ENCODE measurements at regions not wholly inside any gene's neighbourhood (a gene's known extent, or its start where the extent isn't known, plus 50 kb on each side); places are given as distances from the start of the nearest gene placed in this dataset.

DNA sequence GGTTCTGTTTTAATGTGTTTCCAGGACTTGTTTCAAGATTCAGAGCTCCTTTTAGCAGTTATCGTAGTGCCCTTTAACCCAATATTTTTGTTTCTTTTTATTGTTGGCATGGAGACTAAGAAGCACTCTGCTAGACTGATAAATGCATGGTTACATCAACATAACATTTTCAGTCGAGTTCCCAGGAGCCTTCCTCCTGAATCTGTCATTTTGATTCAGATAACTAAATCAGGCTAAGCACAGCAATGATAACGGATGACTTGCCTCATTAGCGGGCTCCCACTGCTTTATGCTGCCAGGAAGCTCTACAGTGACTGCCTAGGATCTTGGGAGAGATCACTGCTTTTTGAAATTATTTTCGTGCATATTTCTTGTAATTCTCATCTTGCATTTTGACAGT is 772.8 kb upstream of the GJE1 start:
- H3K36me3 Mint-ChIP-seq (ENCODE audit: low read depth): no peaks in the 10 kb centered on the region
- no peaks in the 10 kb centered on the region for H3K27me3 Mint-ChIP-seq (ENCODE audit: insufficient read depth)
- no peaks in the 10 kb centered on the region for H3K4me1 ChIP-seq (ENCODE audit: control insufficient read depth, insufficient read depth, low read length)
- WGBS, 2 experiments (ENCODE audit: insufficient coverage in 1 of 2, insufficient read length in 1 of 2): 80 to 87% methylated on average over 5 of the region's 5 CpGs
- no peaks in the 10 kb centered on the region for H3K36me3 ChIP-seq (ENCODE audit: control insufficient read depth, insufficient read depth, low read length)
- no peak overlapping the region for H3K4me3 ChIP-seq (ENCODE audit: low read length)
- no peak overlapping the region for H3K4me3 Mint-ChIP-seq
- peak overlapping the region; percentile 63 for H3K27ac ChIP-seq (ENCODE audit: low read depth, low read length)
- peaks cover 11% of the 10 kb centered on the region for H3K9me3 Mint-ChIP-seq
- no peaks in the 10 kb centered on the region for H3K9me3 ChIP-seq (ENCODE audit: control insufficient read depth, low read length)
- H3K9ac ChIP-seq (ENCODE audit: extremely low read depth, low read length, poor library complexity, severe bottlenecking): no peak overlapping the region
- H3K27ac Mint-ChIP-seq: no peak overlapping the region
- H3K4me1 Mint-ChIP-seq: no peaks in the 10 kb centered on the region
- no peak for DNase-seq
- TF ChIP-seq, protein P1, sequence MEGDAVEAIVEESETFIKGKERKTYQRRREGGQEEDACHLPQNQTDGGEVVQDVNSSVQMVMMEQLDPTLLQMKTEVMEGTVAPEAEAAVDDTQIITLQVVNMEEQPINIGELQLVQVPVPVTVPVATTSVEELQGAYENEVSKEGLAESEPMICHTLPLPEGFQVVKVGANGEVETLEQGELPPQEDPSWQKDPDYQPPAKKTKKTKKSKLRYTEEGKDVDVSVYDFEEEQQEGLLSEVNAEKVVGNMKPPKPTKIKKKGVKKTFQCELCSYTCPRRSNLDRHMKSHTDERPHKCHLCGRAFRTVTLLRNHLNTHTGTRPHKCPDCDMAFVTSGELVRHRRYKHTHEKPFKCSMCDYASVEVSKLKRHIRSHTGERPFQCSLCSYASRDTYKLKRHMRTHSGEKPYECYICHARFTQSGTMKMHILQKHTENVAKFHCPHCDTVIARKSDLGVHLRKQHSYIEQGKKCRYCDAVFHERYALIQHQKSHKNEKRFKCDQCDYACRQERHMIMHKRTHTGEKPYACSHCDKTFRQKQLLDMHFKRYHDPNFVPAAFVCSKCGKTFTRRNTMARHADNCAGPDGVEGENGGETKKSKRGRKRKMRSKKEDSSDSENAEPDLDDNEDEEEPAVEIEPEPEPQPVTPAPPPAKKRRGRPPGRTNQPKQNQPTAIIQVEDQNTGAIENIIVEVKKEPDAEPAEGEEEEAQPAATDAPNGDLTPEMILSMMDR (conservative IDR thresholded peaks at IDR 0.05): no peak
- H3K27me3 ChIP-seq (ENCODE audit: control insufficient read depth, insufficient read depth, low read length, poor library complexity, severe bottlenecking): no peaks in the 10 kb centered on the region

DNA sequence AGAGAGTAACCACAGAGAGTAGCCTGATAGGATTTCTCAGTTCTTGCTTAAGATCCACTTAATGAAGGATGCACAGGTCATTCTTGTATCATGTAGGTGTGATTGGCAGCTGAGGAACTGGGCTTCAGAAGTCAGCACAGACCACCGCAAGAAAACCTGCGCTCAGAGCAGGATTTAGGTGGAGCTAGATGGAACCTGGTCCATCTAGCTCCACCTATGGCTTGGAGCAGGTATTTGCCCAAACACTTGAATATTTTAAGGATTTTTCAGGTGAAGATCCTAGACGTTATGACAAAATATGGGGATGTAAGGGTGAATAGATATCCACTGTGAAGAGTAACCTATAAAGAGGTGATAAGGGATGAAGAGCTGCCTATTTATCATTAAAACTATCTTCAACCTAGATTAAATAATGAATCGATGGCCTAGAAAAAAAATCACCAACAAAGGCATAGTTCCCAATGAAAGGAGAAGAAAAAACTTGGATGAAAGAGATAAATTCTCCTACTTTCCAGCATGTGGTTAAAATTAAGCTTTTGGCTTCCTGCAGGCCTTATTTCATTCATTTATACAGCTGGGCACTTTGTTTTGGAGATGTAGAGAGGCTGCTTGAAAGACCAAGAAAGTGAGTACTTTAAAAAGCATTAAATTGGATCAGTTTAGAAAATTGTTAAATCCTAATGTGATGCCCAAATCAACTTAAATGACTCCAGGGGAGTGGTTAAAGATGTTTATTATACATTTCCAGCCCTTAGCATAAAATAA is 778.4 kb upstream of the GJE1 start:
- no peak overlapping the region for H3K27ac Mint-ChIP-seq
- no peak overlapping the region for H3K9ac ChIP-seq (ENCODE audit: extremely low read depth, low read length, poor library complexity, severe bottlenecking)
- H3K36me3 Mint-ChIP-seq (ENCODE audit: low read depth): no peaks in the 10 kb centered on the region
- H3K27ac ChIP-seq (ENCODE audit: low read depth, low read length): no peak overlapping the region
- no peak overlapping the region for H3K4me3 Mint-ChIP-seq
- no peaks in the 10 kb centered on the region for H3K36me3 ChIP-seq (ENCODE audit: control insufficient read depth, insufficient read depth, low read length)
- H3K9me3 Mint-ChIP-seq: peaks cover 11% of the 10 kb centered on the region
- H3K9me3 ChIP-seq (ENCODE audit: control insufficient read depth, low read length): no peaks in the 10 kb centered on the region
- WGBS, 2 experiments (ENCODE audit: insufficient coverage in 1 of 2, insufficient read length in 1 of 2): 67 to 97% methylated on average over 1 to 3 of the region's 4 CpGs
- TF ChIP-seq, protein P1 (conservative IDR thresholded peaks at IDR 0.05): peak; percentile 57
- no peak for DNase-seq
- H3K4me3 ChIP-seq (ENCODE audit: low read length): no peak overlapping the region
- no peaks in the 10 kb centered on the region for H3K4me1 ChIP-seq (ENCODE audit: control insufficient read depth, insufficient read depth, low read length)
- no peaks in the 10 kb centered on the region for H3K27me3 ChIP-seq (ENCODE audit: control insufficient read depth, insufficient read depth, low read length, poor library complexity, severe bottlenecking)
- no peaks in the 10 kb centered on the region for H3K4me1 Mint-ChIP-seq
- no peaks in the 10 kb centered on the region for H3K27me3 Mint-ChIP-seq (ENCODE audit: insufficient read depth)

DNA sequence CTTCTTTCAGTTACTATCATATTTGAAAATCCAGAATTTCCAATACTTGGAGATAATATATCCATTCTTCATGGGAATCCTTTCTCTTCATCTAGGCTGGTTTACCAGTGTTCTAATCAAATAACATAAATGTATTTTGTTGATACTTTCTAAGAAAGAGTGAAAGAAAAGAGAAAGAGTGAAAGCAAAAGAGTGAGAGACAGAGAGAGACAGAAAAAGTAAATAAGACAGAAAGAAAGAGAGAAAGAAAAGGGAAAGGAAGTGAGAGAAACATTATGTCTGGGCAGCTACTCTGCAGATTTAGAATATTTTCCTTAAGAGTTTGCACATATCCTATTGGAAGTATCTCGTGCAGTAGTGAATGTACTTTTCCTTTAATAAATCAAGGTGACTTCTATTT is 781.0 kb upstream of the GJE1 start:
- H3K4me1 ChIP-seq (ENCODE audit: control insufficient read depth, insufficient read depth, low read length): no peaks in the 10 kb centered on the region
- no CpG with 5 or more reads among the region's 1 CpG for WGBS, 2 experiments (ENCODE audit: insufficient coverage in 1 of 2, insufficient read length in 1 of 2)
- H3K9ac ChIP-seq (ENCODE audit: extremely low read depth, low read length, poor library complexity, severe bottlenecking): no peak overlapping the region
- TF ChIP-seq, protein P1 (conservative IDR thresholded peaks at IDR 0.05): no peak
- Mint-ChIP-seq H3K27ac (no peak overlapping the region), H3K4me1 (no peaks in the 10 kb centered on the region), H3K9me3 (peaks cover 2% of the 10 kb centered on the region), H3K36me3 (ENCODE audit: low read depth) (no peaks in the 10 kb centered on the region), H3K4me3 (no peak overlapping the region), H3K27me3 (ENCODE audit: insufficient read depth) (no peaks in the 10 kb centered on the region)
- no peak overlapping the region for H3K4me3 ChIP-seq (ENCODE audit: low read length)
- DNase-seq: no peak
- H3K27me3 ChIP-seq (ENCODE audit: control insufficient read depth, insufficient read depth, low read length, poor library complexity, severe bottlenecking): no peaks in the 10 kb centered on the region
- H3K27ac ChIP-seq (ENCODE audit: low read depth, low read length): no peak overlapping the region
- H3K36me3 ChIP-seq (ENCODE audit: control insufficient read depth, insufficient read depth, low read length): no peaks in the 10 kb centered on the region
- H3K9me3 ChIP-seq (ENCODE audit: control insufficient read depth, low read length): no peaks in the 10 kb centered on the region

Measured in endodermal cell (in vitro differentiated cells).